Fibroblast of upper back skin (primary cell): ENCODE measurements at regions not wholly inside any gene's neighbourhood (a gene's known extent, or its start where the extent isn't known, plus 50 kb on each side); places are given as distances from the start of the nearest gene placed in this dataset.

Experiments used
- DNase-seq: peaks from one replicate; pipeline ENCODE4 v3.0.0-alpha.2; 2013

GRCh38 chr5:88938488-88938887 is 55.5 kb upstream of the MEF2C start:
- DNase-seq, result no peak

- no peak for DNase-seq
These were observed 54.4 kb upstream of the MEF2C start for GRCh38 chr5:88937406-88937805.

- DNase-seq, result peak; percentile 43
These were observed 51.5 kb upstream of the MEF2C start for GRCh38 chr5:88934439-88934838.
